Spleen (tissue), 11 donors: ENCODE measurements at regions not wholly inside any gene's neighbourhood (a gene's known extent, or its start where the extent isn't known, plus 50 kb on each side); places are given as distances from the start of the nearest gene placed in this dataset.

Experiments
- DNase-seq: peaks from one replicate; pipeline ENCODE4 v3.0.0-alpha.2; 2020
- H3K27ac ChIP-seq, 8 donors: fragments of 200-600 bp; sonication (generic) in 7 of 8; 1 replicate in 4 of 8; 2 replicates in 4 of 8; pipeline versions ENCODE4 v1.5.0 to v1.8.0; 2016 to 2021; ENCODE audit warnings: inconsistent platforms in 4 of 8, mild to moderate bottlenecking in 4 of 8, moderate library complexity in 1 of 8
- H3K27me3 ChIP-seq, 7 donors: fragments of 200-600 bp; sonication (generic) in 6 of 7; replicated peaks in 1 of 7; 1 replicate in 4 of 7; 2 replicates in 3 of 7; pipeline versions ENCODE4 v1.5.0 to v1.8.0; 2016 to 2021; ENCODE audit warnings: inconsistent platforms in 3 of 7, mild to moderate bottlenecking in 1 of 7
- H3K36me3 ChIP-seq, 6 donors: fragments of 200-600 bp; sonication (generic) in 5 of 6; 1 replicate in 4 of 6; 2 replicates in 2 of 6; pipeline versions ENCODE4 v1.5.0 to v1.8.0; 2016 to 2021; ENCODE audit warnings: inconsistent platforms in 2 of 6
- H3K4me1 ChIP-seq, 6 donors: fragments of 200-600 bp; sonication (generic) in 5 of 6; 1 replicate in 3 of 6; 2 replicates in 3 of 6; pipeline versions ENCODE4 v1.5.0 to v1.8.0; 2016 to 2021; ENCODE audit warnings: inconsistent platforms in 3 of 6
- H3K4me3 ChIP-seq, 8 donors: fragments of 200-600 bp; sonication (generic) in 7 of 8; 1 replicate in 4 of 8; 2 replicates in 4 of 8; pipeline versions ENCODE4 v1.5.0 to v1.8.0; 2016 to 2021; ENCODE audit warnings: inconsistent platforms in 4 of 8, mild to moderate bottlenecking in 4 of 8, moderate library complexity in 2 of 8
- H3K9me3 ChIP-seq, 8 donors: fragments of 200-600 bp; sonication (generic) in 7 of 8; 1 replicate in 4 of 8; 2 replicates in 4 of 8; pipeline versions ENCODE4 v1.5.0 to v1.8.0; 2016 to 2021; ENCODE audit warnings: inconsistent platforms in 4 of 8
- CTCF ChIP-seq, 11 experiments: fragments of 200-600 bp in 7 of 11; fragments of 450-650 bp in 4 of 11; sonication (generic) in 4 of 11; IDR thresholded peaks in 8 of 11; conservative IDR thresholded peaks in 3 of 11; 1 replicate in 7 of 11; 2 replicates in 4 of 11; pipeline versions ENCODE4 v1.4.0 to v1.8.0; 2016 to 2021; ENCODE audit warnings: antibody characterized with exemption in 11 of 11, inconsistent platforms in 4 of 11, mild to moderate bottlenecking in 1 of 11
- POLR2A ChIP-seq, 3 donors: fragments of 450-650 bp; IDR thresholded peaks; one replicate each; pipeline ENCODE4 v1.5.1; 2017; ENCODE audit warnings: antibody characterized with exemption in 3 of 3, mild to moderate bottlenecking in 1 of 3
- POLR2AphosphoS5 ChIP-seq, 3 donors: sonication (generic); formaldehyde crosslinking; IDR thresholded peaks; one replicate each; pipeline ENCODE4 v1.5.1; 2017; ENCODE audit warnings: antibody characterized with exemption in 3 of 3
- WGBS, 5 donors: extraction: QIAGEN DNeasy Blood & Tissue Kit in 3 of 5; methylation state at CpG; one replicate each; pipeline versions ENCODE4 v1.1.5 to v1.1.7; 2013 to 2018; 5-methylcytosine and 5-hydroxymethylcytosine counted together
- intact Hi-C: fragments of 100-400 bp; cut with DNase I; formaldehyde crosslinking; loops from one replicate; pipeline ENCODE4 v1.15.0; 2023; ENCODE audit warnings: low total_unique reads
- donor health status: healthy with polysubstance abuse.
- donor health status: DM: no; HTN: no; CAD: no; lungs with moderate emphysema.
- donor health status: DM: no; HTN: no; CAD: no.
- donor health status: Bipolar disorder and iron deficiency.
- donor health status: healthy.
- donor health status: DM: no; HTN: no; CAD: no.
- donor health status: DM: yes; HTN: yes; CAD: no.

GRCh38 chr10:132478341-132479023 lies 59.1 kb upstream of the INPP5A start:
- Histone ChIP-seq H3K27ac (no peak overlapping the region), H3K4me3 (no peak overlapping the region), H3K36me3 (no peaks in the 10 kb centered on the region), H3K4me1 (peaks cover 0 to 9% (median 0%) of the 10 kb centered on the region in 6 donors), H3K9me3 (no peaks in the 10 kb centered on the region), H3K27me3 (peaks cover 0 to 45% (median 0%) of the 10 kb centered on the region in 7 donors)
- 65 to 80% (median 77%) methylated on average over 10 to 18 of the region's 18 CpGs for WGBS, 5 donors
- peak; percentile 58 for DNase-seq
- TF ChIP-seq POLR2AphosphoS5 (IDR thresholded peaks at IDR 0.05) (no peak), POLR2A (IDR thresholded peaks at IDR 0.05) (no peak), CTCF (IDR thresholded peaks at IDR 0.05 in 8 of 11, conservative IDR thresholded peaks at IDR 0.05 in 3 of 11) (no peak)
- intact Hi-C loops, result no loop called here

GRCh38 chr10:132479024-132479602 lies 58.5 kb upstream of the INPP5A start:
- intact Hi-C loops, result no loop called here
- H3K9me3 ChIP-seq, result no peaks in the 10 kb centered on the region
- peaks cover 0 to 9% (median 0%) of the 10 kb centered on the region in 6 donors for H3K4me1 ChIP-seq
- H3K4me3 ChIP-seq, result no peak overlapping the region
- H3K27ac ChIP-seq, result no peak overlapping the region
- TF ChIP-seq POLR2AphosphoS5 (IDR thresholded peaks at IDR 0.05), result no peak
- no peak for TF ChIP-seq POLR2A (IDR thresholded peaks at IDR 0.05)
- no peak for TF ChIP-seq CTCF (IDR thresholded peaks at IDR 0.05 in 8 of 11, conservative IDR thresholded peaks at IDR 0.05 in 3 of 11)
- no peaks in the 10 kb centered on the region for H3K36me3 ChIP-seq
- WGBS, 5 donors, result 87 to 96% (median 91%) methylated on average over 13 to 14 of the region's 14 CpGs
- peaks cover 0 to 45% (median 0%) of the 10 kb centered on the region in 7 donors for H3K27me3 ChIP-seq
- DNase-seq, result no peak

- no peak for TF ChIP-seq POLR2AphosphoS5 (IDR thresholded peaks at IDR 0.05)
- 78 to 88% (median 80%) methylated on average over 12 to 14 of the region's 14 CpGs for WGBS, 5 donors
- Histone ChIP-seq H3K27me3 (peaks cover 0 to 45% (median 0%) of the 10 kb centered on the region in 7 donors), H3K27ac (no peak overlapping the region), H3K9me3 (no peaks in the 10 kb centered on the region), H3K4me3 (no peak overlapping the region), H3K4me1 (peaks cover 0 to 9% (median 0%) of the 10 kb centered on the region in 6 donors), H3K36me3 (no peaks in the 10 kb centered on the region)
- intact Hi-C loops, result no loop called here
- peak; percentile 54 for DNase-seq
These were observed 57.9 kb upstream of the INPP5A start for GRCh38 chr10:132479603-132480221.

GRCh38 chr10:132480356-132480755 lies 57.2 kb upstream of the INPP5A start:
- H3K9me3 ChIP-seq, result no peaks in the 10 kb centered on the region
- intact Hi-C loops, result no loop called here
- DNase-seq, result peak; percentile 47
- no peak overlapping the region for H3K4me3 ChIP-seq
- H3K27ac ChIP-seq, result no peak overlapping the region
- WGBS, 5 donors, result 52 to 72% (median 63%) methylated on average over 7 of the region's 7 CpGs
- H3K4me1 ChIP-seq, result peaks cover 0 to 9% (median 0%) of the 10 kb centered on the region in 6 donors
- peaks cover 0 to 45% (median 0%) of the 10 kb centered on the region in 7 donors for H3K27me3 ChIP-seq
- no peak for TF ChIP-seq POLR2A (IDR thresholded peaks at IDR 0.05)
- TF ChIP-seq CTCF (IDR thresholded peaks at IDR 0.05 in 8 of 11, conservative IDR thresholded peaks at IDR 0.05 in 3 of 11), result no peak
- no peak for TF ChIP-seq POLR2AphosphoS5 (IDR thresholded peaks at IDR 0.05)
- H3K36me3 ChIP-seq, result no peaks in the 10 kb centered on the region
